PFSK-1 (cell line): ENCODE measurements at regions not wholly inside any gene's neighbourhood (a gene's known extent, or its start where the extent isn't known, plus 50 kb on each side); places are given as distances from the start of the nearest gene placed in this dataset.

Experiments
- POLR2AphosphoS5 ChIP-seq: IDR thresholded peaks from 2 replicates; pipeline ENCODE4 v1.6.1; 2012; ENCODE audit warnings: low read depth, mild to moderate bottlenecking, control low read depth, low read length, moderate library complexity
- SIN3A ChIP-seq: IDR thresholded peaks from 2 replicates; pipeline ENCODE4 v1.6.1; 2012; ENCODE audit warnings: mild to moderate bottlenecking, low read length, moderate library complexity, borderline replicate concordance; ENCODE audit not compliant: insufficient read depth
- TAF1 ChIP-seq: IDR thresholded peaks from 2 replicates; pipeline ENCODE4 v1.6.1; 2012; ENCODE audit warnings: low read length, control low read depth, borderline replicate concordance; ENCODE audit not compliant: insufficient read depth
- TF ChIP-seq, protein P1 (sequence below), 2 experiments: IDR thresholded peaks; 2 replicates each; pipeline versions ENCODE4 v1.6.1 to v1.8.0; 2011 to 2012; ENCODE audit warnings: low read depth in 2 of 2, low read length in 2 of 2, control low read depth in 1 of 2, inconsistent platforms in 1 of 2, mild to moderate bottlenecking in 1 of 2, moderate library complexity in 1 of 2; ENCODE audit not compliant: insufficient read depth in 1 of 2

DNA sequence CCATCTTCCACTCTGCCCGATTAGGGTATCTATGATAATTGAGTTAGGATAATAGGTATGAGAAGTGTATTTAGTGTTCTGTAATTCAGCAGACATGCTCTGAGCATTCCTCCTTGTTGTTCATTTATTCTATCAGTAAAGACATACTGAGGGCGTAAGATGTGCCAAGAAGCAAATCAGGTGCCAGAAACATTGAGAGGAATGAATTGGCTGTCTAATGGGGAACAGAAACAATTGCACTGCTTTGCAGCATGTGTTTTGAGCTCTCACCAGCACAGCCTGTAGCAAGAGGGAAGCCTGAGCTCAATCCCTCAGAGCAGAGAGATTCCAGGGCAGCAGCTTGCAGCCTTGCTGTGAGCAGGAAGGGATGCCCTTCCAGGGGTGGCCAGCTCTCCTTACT lies 589.3 kb downstream of the BCL11B start:
- TF ChIP-seq POLR2AphosphoS5 (no peak), TAF1 (no peak), SIN3A (no peak)
- TF ChIP-seq, protein P1, sequence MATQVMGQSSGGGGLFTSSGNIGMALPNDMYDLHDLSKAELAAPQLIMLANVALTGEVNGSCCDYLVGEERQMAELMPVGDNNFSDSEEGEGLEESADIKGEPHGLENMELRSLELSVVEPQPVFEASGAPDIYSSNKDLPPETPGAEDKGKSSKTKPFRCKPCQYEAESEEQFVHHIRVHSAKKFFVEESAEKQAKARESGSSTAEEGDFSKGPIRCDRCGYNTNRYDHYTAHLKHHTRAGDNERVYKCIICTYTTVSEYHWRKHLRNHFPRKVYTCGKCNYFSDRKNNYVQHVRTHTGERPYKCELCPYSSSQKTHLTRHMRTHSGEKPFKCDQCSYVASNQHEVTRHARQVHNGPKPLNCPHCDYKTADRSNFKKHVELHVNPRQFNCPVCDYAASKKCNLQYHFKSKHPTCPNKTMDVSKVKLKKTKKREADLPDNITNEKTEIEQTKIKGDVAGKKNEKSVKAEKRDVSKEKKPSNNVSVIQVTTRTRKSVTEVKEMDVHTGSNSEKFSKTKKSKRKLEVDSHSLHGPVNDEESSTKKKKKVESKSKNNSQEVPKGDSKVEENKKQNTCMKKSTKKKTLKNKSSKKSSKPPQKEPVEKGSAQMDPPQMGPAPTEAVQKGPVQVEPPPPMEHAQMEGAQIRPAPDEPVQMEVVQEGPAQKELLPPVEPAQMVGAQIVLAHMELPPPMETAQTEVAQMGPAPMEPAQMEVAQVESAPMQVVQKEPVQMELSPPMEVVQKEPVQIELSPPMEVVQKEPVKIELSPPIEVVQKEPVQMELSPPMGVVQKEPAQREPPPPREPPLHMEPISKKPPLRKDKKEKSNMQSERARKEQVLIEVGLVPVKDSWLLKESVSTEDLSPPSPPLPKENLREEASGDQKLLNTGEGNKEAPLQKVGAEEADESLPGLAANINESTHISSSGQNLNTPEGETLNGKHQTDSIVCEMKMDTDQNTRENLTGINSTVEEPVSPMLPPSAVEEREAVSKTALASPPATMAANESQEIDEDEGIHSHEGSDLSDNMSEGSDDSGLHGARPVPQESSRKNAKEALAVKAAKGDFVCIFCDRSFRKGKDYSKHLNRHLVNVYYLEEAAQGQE (IDR thresholded peaks at IDR 0.05; ENCODE audit: insufficient read depth in 1 of 2, low read depth in 2 of 2, low read length in 2 of 2): no peak
